GM18520 (cell line): ENCODE measurements at regions not wholly inside any gene's neighbourhood (a gene's known extent, or its start where the extent isn't known, plus 50 kb on each side); places are given as distances from the start of the nearest gene placed in this dataset.
"Not testable (repeated sequence)": the region's sequence is repeated elsewhere in the genome, so short reads cannot be mapped to it uniquely, and the experiment has no call there.

Experiments
- ATAC-seq: cut with Tn5 transposase; IDR thresholded peaks from one replicate; pipeline ENCODE4 v1.9.1; 2021; ENCODE audit not compliant: unreplicated experiment

GRCh38 chr10:78465431-78465830, 431.8 kb downstream of the RPS24 start:
- ATAC-seq: no peak

GRCh38 chr10:78467496-78468106, 433.9 kb downstream of the RPS24 start:
- ATAC-seq: no peak

- ATAC-seq: not testable (repeated sequence)
These were observed 435.1 kb downstream of the RPS24 start for GRCh38 chr10:78468731-78469130.

GRCh38 chr10:78470267-78471103, 436.8 kb downstream of the RPS24 start:
- no peak for ATAC-seq

- no peak for ATAC-seq
These were observed 437.7 kb downstream of the RPS24 start for GRCh38 chr10:78471326-78471722.

- no peak for ATAC-seq
These were observed 438.3 kb downstream of the RPS24 start for GRCh38 chr10:78471723-78472550.

- ATAC-seq: no peak
These were observed 438.9 kb downstream of the RPS24 start for GRCh38 chr10:78472551-78472890.

- ATAC-seq: no peak
These were observed 439.3 kb downstream of the RPS24 start for GRCh38 chr10:78473006-78473405.

GRCh38 chr10:78474743-78475142, 441.1 kb downstream of the RPS24 start:
- ATAC-seq: no peak

- ATAC-seq: no peak
These were observed 441.8 kb downstream of the RPS24 start for GRCh38 chr10:78475437-78475836.

- ATAC-seq: no peak
These were observed 442.5 kb downstream of the RPS24 start for GRCh38 chr10:78476156-78476555.

GRCh38 chr10:78476844-78477243, 443.2 kb downstream of the RPS24 start:
- no peak for ATAC-seq

- ATAC-seq: no peak
These were observed 445.3 kb downstream of the RPS24 start for GRCh38 chr10:78478919-78479318.

- no peak for ATAC-seq
These were observed 445.8 kb downstream of the RPS24 start for GRCh38 chr10:78479467-78479866.

- no peak for ATAC-seq
These were observed 448.2 kb downstream of the RPS24 start for GRCh38 chr10:78481842-78482241.

- ATAC-seq: no peak
These were observed 450.0 kb downstream of the RPS24 start for GRCh38 chr10:78483641-78484040.

- ATAC-seq: no peak
These were observed 455.4 kb downstream of the RPS24 start for GRCh38 chr10:78489034-78489433.

GRCh38 chr10:78491812-78492211, 458.1 kb downstream of the RPS24 start:
- no peak for ATAC-seq

- ATAC-seq: no peak
These were observed 458.8 kb downstream of the RPS24 start for GRCh38 chr10:78492424-78492823.

GRCh38 chr10:78494179-78494578, 460.5 kb downstream of the RPS24 start:
- no peak for ATAC-seq

- ATAC-seq: no peak
These were observed 468.7 kb downstream of the RPS24 start for GRCh38 chr10:78502210-78502936.
